HepG2 (cell line): ENCODE measurements at regions not wholly inside any gene's neighbourhood (a gene's known extent, or its start where the extent isn't known, plus 50 kb on each side); places are given as distances from the start of the nearest gene placed in this dataset.

Source experiments
- ATAC-seq: fragments of 200-7000 bp; cut with Tn5 transposase; 3 replicates; pipeline ENCODE4 v1.9.1; 2020; ENCODE audit warnings: mild to moderate bottlenecking, moderate library complexity
- BruUV-seq: library from RNA; stranded (reverse); fragments of 400-500 nt; replicated peaks from 2 replicates; lab custom pipeline; 2021; lab: Mats Ljungman, UMichigan
- CTCF ChIA-PET: fragments of 300-600 bp; formaldehyde crosslinking; extraction: SDS; loops from one replicate; lab custom pipeline; 2021; ENCODE audit warnings: low total read pairs, inconsistent platforms, low intra/inter-chr PET ratio; lab: Yijun Ruan, JAX
- POLR2A ChIA-PET: fragments of 350-600 bp; sonication (Branson Sonifier 250); formaldehyde crosslinking; loops from one replicate; lab custom pipeline; 2020; ENCODE audit warnings: antibody characterized with exemption, inconsistent platforms; lab: Yijun Ruan, JAX
- DNase-seq: peaks from one replicate; pipeline ENCODE4 v3.0.0-alpha.2; 2015; ENCODE audit warnings: low spot score
- FAIRE-seq: peaks from 3 replicates; lab custom pipeline; 2011; peaks lifted over from hg19 to GRCh38; lab: Jason Lieb, UNC
- H2AFZ ChIP-seq: one replicate; pipeline ENCODE4 v1.6.1; 2011; ENCODE audit warnings: low read length, inconsistent platforms
- H3K27ac ChIP-seq: fragments of 300-600 bp; 3 replicates; pipeline ENCODE4 v1.8.0; 2011; ENCODE audit warnings: mixed run types, mild to moderate bottlenecking, mixed read lengths, low read length, inconsistent platforms; ENCODE audit not compliant: insufficient read depth; ENCODE audit errors: extremely low read length
- H3K27me3 ChIP-seq, 2 experiments: fragments of 200-600 bp in 1 of 2; 2 replicates in 1 of 2; 3 replicates in 1 of 2; pipeline versions ENCODE4 v1.6.0 to v1.8.0; 2011; ENCODE audit warnings: low read length in 2 of 2, mild to moderate bottlenecking in 2 of 2, moderate library complexity in 2 of 2, inconsistent platforms in 1 of 2; ENCODE audit not compliant: insufficient read depth in 2 of 2, control insufficient read depth in 1 of 2
- H3K36me3 ChIP-seq, 2 experiments: fragments of 200-600 bp in 1 of 2; replicated peaks in 1 of 2; 2 replicates in 1 of 2; 3 replicates in 1 of 2; pipeline versions ENCODE4 v1.5.1 to v1.8.0; 2011; ENCODE audit warnings: low read length in 2 of 2, inconsistent platforms in 1 of 2; ENCODE audit not compliant: insufficient read depth in 2 of 2, control insufficient read depth in 1 of 2
- H3K4me1 ChIP-seq: 2 replicates; pipeline ENCODE4 v1.5.1; 2012; ENCODE audit warnings: low read length, inconsistent platforms; ENCODE audit not compliant: insufficient read depth
- H3K4me2 ChIP-seq: 2 replicates; pipeline ENCODE4 v1.6.0; 2011; ENCODE audit warnings: low read depth, low read length, inconsistent platforms
- H3K4me3 ChIP-seq, 3 experiments: fragments of 200-600 bp in 1 of 3; sonication (generic), shearing (Covaris generic) in 1 of 3; replicated peaks in 1 of 3; 2 replicates each; pipeline ENCODE4 v1.5.1; 2011 to 2016; ENCODE audit warnings: low read length in 3 of 3, inconsistent platforms in 2 of 3, low read depth in 2 of 3, mild to moderate bottlenecking in 2 of 3, control low read depth in 1 of 3, mixed read lengths in 1 of 3; ENCODE audit not compliant: insufficient read depth in 1 of 3
- H3K79me2 ChIP-seq: one replicate; pipeline ENCODE4 v1.6.1; 2011; ENCODE audit warnings: low read length, inconsistent platforms; ENCODE audit not compliant: insufficient read depth
- H3K9ac ChIP-seq: 2 replicates; pipeline ENCODE4 v1.6.0; 2011; ENCODE audit warnings: mild to moderate bottlenecking, low read depth, low read length, inconsistent platforms; ENCODE audit not compliant: insufficient read depth
- H3K9me3 ChIP-seq: 2 replicates; pipeline ENCODE4 v1.5.1; 2012; ENCODE audit warnings: mild to moderate bottlenecking, low read length
- H4K20me1 ChIP-seq: 2 replicates; pipeline ENCODE4 v1.6.0; 2011; ENCODE audit warnings: inconsistent platforms, mild to moderate bottlenecking, low read length, moderate library complexity; ENCODE audit not compliant: insufficient read depth
- HNRNPL ChIP-seq: fragments of 200-400 bp; formaldehyde crosslinking; IDR thresholded peaks from 2 replicates; pipeline ENCODE4 v1.6.1; 2017; ENCODE audit warnings: mild to moderate bottlenecking, low read depth, low read length
- KDM2A ChIP-seq: sonication (generic); formaldehyde crosslinking; IDR thresholded peaks from 2 replicates; pipeline ENCODE4 v1.4.0; 2020; ENCODE audit warnings: low read depth, missing genetic modification reagents, borderline replicate concordance
- NAIF1 ChIP-seq: sonication (generic); formaldehyde crosslinking; IDR thresholded peaks from 2 replicates; pipeline ENCODE4 v1.5.0; 2020; ENCODE audit warnings: mild to moderate bottlenecking, missing genetic modification reagents, borderline replicate concordance
- SCMH1 ChIP-seq: sonication (generic); formaldehyde crosslinking; IDR thresholded peaks from 2 replicates; pipeline ENCODE4 v1.9.0; 2021; ENCODE audit warnings: missing genetic modification reagents, mild to moderate bottlenecking, borderline replicate concordance
- ZMYM4 ChIP-seq: sonication (generic); formaldehyde crosslinking; IDR thresholded peaks from 2 replicates; pipeline ENCODE4 v1.8.1; 2023; ENCODE audit warnings: mild to moderate bottlenecking, missing genetic modification reagents
- ZNF619 ChIP-seq: sonication (generic); formaldehyde crosslinking; IDR thresholded peaks from 2 replicates; pipeline ENCODE4 v1.4.0; 2020; ENCODE audit warnings: mild to moderate bottlenecking, missing genetic modification reagents
- ZNF652 ChIP-seq: IDR thresholded peaks from 2 replicates; pipeline ENCODE4 v1.6.1; 2016; ENCODE audit warnings: low read depth, borderline replicate concordance
- ZSCAN21 ChIP-seq: sonication (generic); formaldehyde crosslinking; IDR thresholded peaks from 2 replicates; pipeline ENCODE4 v1.8.0; 2022; ENCODE audit warnings: mild to moderate bottlenecking, missing genetic modification reagents, moderate library complexity, borderline replicate concordance
- WGBS: methylation state at CpG from one replicate; pipeline ENCODE4 v1.1.6; 2017; ENCODE audit warnings: low lambda C conversion rate; 5-methylcytosine and 5-hydroxymethylcytosine counted together
- in situ Hi-C: cut with HindIII; loops from 2 replicates; pipeline ENCODE4 v1.10.0; 2017; ENCODE audit warnings: low pct_unique_long_range_greater_than_20kb; ENCODE audit not compliant: extremely low pct_ligation_motif_present
- intact Hi-C: fragments of 100-400 bp; cut with micrococcal nuclease; formaldehyde crosslinking; loops from one replicate; pipeline ENCODE4 v1.10.0; 2022; ENCODE audit not compliant: unreplicated experiment

DNA sequence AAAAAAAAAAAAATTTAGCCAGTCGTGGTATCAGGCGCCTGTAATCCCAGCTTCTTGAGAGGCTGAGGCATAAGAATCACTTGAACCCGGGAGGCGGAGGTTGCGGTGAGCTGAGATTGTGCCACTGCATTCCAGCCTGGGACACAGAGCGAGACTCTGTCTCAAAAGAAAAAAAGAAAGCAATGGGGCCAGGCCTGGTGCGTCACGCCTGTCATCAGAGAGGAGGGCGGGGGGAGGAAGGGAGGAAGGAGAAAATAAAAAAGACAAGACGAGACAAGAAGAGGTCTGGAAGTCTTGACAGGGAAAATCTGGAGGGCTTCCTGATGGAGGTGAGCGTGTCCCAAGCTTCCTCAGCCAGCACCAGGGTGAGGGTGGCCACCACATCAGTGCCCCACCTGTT is 54.9 kb upstream of the PTPRS start:
- H3K79me2 ChIP-seq, result no peaks in the 10 kb centered on the region
- H3K4me2 ChIP-seq, result no peak overlapping the region
- no peaks in the 10 kb centered on the region for H3K36me3 ChIP-seq
- H3K9me3 ChIP-seq, result no peaks in the 10 kb centered on the region
- H4K20me1 ChIP-seq, result no peaks in the 10 kb centered on the region
- TF ChIP-seq NAIF1 (CRISPR knock-in tag), result no peak
- TF ChIP-seq ZSCAN21 (CRISPR knock-in tag), result no peak
- no peak for TF ChIP-seq ZNF619 (CRISPR knock-in tag)
- no peak for TF ChIP-seq ZMYM4
- TF ChIP-seq HNRNPL, result no peak
- TF ChIP-seq KDM2A, result no peak
- ChIA-PET CTCF (no interaction called here), POLR2A (no interaction called here)
- H3K4me3 ChIP-seq, result no peak overlapping the region
- ATAC-seq, result no peak
- intact Hi-C loops, result no loop called here
- H2AFZ ChIP-seq, result no peak overlapping the region
- H3K27ac ChIP-seq, result no peak overlapping the region
- in situ Hi-C loops, result no loop called here
- BruUV-seq, result no TSS peak
- H3K4me1 ChIP-seq, result no peaks in the 10 kb centered on the region
- no peak overlapping the region for H3K9ac ChIP-seq
- FAIRE-seq, result no peak
- no peak for DNase-seq
- H3K27me3 ChIP-seq, result peaks cover 0 to 7% of the 10 kb centered on the region in 2 experiments; a peak in 3 of 5 replicates
- WGBS, result 47% methylated on average over 11 of the region's 11 CpGs

DNA sequence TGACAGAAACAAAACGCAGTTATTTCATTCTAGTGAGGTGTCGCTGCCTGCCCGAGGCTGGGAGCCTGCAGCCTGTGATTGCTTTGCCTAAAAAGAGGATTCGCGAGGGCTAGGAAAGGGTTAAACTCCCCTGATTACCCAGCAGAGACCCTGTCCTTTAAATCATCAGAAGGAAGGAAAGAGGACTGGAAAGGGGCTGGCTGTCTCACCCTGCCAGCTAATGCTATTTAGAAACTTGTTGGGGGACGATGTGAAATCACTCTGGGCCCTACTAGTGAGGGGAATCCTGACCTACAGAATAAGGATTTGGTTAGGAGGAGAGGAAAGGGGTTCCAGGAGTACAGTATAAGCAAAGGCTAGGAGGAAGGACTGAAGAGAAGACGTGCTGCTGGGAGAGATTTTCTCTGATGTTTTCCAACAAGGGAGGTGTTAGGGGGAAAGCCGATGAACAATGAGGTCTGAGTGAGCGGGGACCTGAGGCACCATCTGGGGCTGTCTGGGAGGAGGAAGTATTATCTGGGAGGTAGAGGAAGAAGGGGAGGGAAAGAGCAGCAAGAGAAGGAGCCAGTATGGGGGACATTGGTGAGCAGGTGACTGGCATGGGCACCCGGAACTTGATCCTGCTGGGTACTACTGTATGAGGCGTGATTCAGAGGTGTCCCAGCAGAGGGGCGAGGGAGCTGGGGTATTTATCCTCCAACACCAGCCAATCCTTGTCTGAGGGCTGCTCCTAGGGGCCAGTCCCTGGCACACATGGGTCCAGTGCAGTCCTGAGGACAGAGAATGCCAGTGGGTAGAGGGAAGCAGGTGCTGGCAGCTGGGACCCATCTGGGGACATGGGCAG is 55.7 kb upstream of the PTPRS start:
- ChIA-PET POLR2A (no interaction called here), CTCF (no interaction called here)
- Histone ChIP-seq H3K27me3 (peaks cover 0 to 7% of the 10 kb centered on the region in 2 experiments; a peak in 3 of 5 replicates), H3K4me3 (no peak overlapping the region), H3K9ac (no peak overlapping the region), H3K4me2 (no peak overlapping the region), H2AFZ (no peak overlapping the region), H3K36me3 (no peaks in the 10 kb centered on the region)
- no peak for DNase-seq
- FAIRE-seq, result no peak
- 25% methylated on average over 12 of the region's 12 CpGs for WGBS
- in situ Hi-C loops (no loop called here), intact Hi-C loops (no loop called here)
- TF ChIP-seq ZNF652, result peak; percentile 48
- TF ChIP-seq SCMH1 (CRISPR knock-in tag), result no peak
- TF ChIP-seq, all 625 proteins: peak for 1
- no peak overlapping the region for H3K27ac ChIP-seq
- H3K9me3 ChIP-seq, result no peaks in the 10 kb centered on the region
- no peak for ATAC-seq
- H4K20me1 ChIP-seq, result no peaks in the 10 kb centered on the region
- no peaks in the 10 kb centered on the region for H3K79me2 ChIP-seq
- no TSS peak for BruUV-seq
- H3K4me1 ChIP-seq, result no peaks in the 10 kb centered on the region
